RPMI8226 (cell line): ENCODE measurements at regions not wholly inside any gene's neighbourhood (a gene's known extent, or its start where the extent isn't known, plus 50 kb on each side); places are given as distances from the start of the nearest gene placed in this dataset.

ENCODE experiments used
- DNase-seq: peaks from one replicate; pipeline ENCODE4 v3.0.0-alpha.2; 2015

GRCh38 chr5:81855591-81855990 is 104.7 kb upstream of the SSBP2 start:
- DNase-seq: no peak

GRCh38 chr5:81854915-81855314 is 104.0 kb upstream of the SSBP2 start:
- peak; percentile 89 for DNase-seq

- peak; percentile 50 for DNase-seq
Measured at GRCh38 chr5:81854485-81854884, 103.6 kb upstream of the SSBP2 start.

DNA sequence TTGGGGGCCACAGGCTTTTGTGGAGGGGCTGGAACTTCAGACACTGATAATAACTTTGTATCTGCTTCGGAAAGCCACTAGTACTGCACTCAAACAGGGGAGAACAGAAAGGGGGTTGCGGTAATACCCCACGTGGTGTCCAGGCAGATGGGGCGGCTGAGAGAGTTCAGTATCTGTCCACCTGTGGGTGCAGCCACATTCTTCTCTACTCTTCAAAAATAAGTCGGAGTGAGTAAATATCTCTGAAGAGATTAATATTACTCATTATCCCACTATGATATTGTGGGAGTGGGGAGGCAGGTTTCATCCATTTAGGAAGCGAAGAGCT is 102.1 kb upstream of the SSBP2 start:
- no peak for DNase-seq

DNA sequence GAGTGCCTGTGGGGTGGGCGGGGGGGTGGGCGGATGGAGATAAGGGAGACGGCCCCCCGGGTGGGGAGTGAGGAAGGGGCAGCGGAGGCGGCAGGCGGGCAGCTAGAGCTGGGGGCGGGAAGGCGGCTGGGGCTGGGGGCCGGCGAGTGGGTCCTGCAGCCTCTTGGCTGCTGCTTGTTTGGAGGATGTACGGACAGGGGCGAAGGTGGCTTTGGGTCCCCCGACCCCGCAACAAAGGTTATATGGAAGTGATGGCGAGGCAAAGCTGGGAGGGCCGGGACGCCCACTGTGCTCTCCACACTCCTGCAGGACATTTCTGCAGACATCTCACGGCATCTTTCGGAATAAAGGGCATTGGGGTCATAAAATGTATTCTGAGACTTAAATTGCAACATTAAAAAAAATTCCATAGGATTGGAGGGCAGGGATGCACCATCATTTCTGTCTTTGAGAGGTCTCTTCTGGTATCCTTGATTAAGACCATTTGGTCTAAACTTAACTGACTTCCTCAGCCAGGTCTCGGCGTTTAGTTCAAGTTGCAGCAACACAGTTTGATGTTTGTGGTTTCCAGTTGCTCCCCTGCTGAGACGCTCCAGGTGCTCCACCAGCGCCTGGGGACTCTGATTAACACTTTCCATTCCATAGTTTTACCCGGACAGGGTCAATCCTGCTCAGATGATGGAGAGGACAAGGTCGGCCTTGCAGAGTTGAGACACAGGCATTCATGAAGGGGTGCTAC is 101.6 kb upstream of the SSBP2 start:
- peak; percentile 81 for DNase-seq

- peak; percentile 98 for DNase-seq
Measured at GRCh38 chr5:81851481-81852178, 100.7 kb upstream of the SSBP2 start.

DNA sequence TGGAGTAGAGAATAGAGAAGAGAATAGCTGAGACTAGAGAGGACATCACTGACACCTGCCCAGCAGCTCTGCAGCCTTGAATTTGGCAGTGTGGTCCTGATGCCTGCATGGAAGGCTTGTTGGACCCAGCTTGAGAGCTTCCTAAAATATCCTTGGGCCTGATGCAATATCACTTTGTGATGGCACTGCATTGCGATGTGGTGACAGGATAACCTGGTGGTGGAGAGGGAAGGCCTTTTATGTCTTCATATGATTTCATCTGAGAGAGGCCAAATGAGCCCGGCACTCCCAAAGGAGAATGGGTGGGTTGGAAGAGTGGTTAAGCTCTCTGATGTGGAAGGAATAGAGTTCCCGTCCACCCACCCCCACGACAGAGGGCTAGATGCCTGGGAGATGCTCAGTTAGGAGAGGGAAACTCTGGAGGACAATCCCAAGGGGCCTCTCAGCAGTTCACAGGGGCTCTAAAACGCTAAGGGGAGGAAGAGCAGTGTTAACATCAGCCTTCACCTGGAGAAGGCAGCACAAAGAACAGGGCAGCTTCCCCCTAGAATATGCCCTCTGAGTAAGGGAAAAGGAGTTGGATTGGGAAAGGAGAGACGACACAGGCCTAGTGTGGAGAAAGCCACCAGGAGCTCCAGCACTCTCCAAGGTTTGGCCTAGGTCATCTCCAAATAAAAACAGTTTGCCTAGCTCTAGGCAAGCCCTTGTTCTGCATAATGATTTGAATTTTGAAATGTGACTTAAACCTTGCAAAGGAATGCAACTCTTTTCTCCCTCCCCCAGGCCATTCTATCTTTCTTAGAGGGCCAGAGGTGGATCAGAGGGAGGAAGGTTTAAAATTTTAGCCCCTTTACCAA is 99.8 kb upstream of the SSBP2 start:
- peak; percentile 18 for DNase-seq

GRCh38 chr5:81849770-81850367 is 99.0 kb upstream of the SSBP2 start:
- no peak for DNase-seq

- no peak for DNase-seq
Measured at GRCh38 chr5:81848362-81848880, 97.5 kb upstream of the SSBP2 start.

DNA sequence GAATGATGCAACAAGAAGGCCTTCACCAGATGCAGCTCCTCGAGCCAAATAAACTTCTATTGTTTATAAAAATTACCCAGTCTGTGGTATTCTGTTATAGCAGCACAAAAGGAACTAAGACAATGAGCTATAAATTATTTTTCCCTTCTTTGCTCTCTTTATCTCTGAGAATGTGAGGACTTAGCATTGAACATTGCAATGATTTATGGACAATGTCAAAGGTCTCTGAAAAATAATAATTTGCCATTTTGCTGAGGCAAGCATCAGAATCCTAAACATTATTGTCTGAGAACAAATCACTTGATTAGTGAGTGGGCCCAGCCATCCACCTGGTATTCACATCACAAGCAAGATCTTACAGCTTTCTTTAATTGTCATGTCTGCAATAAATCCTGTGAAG is 95.4 kb upstream of the SSBP2 start:
- DNase-seq: no peak

GRCh38 chr5:81843845-81844244 is 92.9 kb upstream of the SSBP2 start:
- no peak for DNase-seq

DNA sequence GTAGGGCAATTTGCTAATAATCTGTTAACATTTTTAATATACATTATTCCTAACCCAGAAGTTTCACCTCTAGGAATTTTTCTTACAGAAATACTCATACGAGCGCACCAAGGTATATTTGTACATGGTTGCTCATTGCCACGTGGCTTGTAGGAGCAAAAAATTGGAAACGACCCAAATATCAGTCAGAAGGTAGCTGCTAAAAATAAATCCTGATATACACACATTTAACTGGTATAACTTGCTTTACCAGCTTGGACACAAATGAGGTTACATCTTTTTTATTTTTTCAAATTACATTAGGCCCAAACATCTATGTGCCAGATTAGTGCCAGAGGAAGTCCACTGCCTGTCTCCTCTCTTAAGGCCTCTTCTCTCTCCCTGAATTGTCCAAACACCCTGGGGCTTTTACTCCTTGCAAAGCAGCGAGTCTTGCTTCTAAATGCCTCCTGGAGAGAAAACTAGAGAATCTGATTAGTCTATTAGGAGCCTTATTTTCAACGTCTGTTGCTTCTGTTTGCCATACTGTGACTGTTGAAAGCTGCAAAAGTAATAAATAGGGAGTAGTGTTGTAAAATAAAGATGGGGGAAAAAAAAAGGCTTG is 92.0 kb upstream of the SSBP2 start:
- DNase-seq: no peak

- no peak for DNase-seq
Measured at GRCh38 chr5:81839034-81839433, 88.1 kb upstream of the SSBP2 start.

GRCh38 chr5:81838307-81838906 is 87.5 kb upstream of the SSBP2 start:
- peak; percentile 54 for DNase-seq

GRCh38 chr5:81837667-81838306 is 86.9 kb upstream of the SSBP2 start:
- DNase-seq: no peak

- no peak for DNase-seq
Measured at GRCh38 chr5:81835814-81836367, 85.0 kb upstream of the SSBP2 start.

DNA sequence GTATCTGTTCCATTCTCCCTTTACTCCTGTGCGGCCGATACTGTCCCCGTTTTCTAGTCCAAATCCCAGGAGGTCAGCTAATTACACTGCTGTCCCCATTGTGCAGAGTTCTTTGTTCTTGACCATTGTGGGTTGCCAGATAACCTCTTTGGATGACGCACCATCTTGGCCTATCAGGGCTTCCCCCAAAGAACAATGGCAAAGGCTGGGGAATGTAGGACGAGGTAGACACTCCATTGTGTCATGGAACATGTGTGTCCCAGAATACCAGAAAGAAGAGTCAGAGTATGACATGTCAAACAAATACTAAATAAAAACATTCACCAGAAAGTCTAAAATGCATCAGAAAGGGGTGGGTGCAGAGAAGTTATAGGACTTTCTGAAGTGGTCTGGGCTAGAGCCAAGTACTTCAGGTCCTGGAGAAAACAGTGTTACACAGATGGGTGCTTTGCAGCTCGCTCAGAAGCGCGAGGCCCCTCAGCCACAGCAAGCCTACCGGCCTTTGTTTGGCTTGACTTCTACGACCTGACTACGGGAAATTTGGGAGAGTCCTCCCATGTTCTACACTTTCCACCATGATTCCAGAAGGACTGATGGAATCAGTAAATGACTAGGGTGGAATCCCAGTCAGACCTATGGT is 83.2 kb upstream of the SSBP2 start:
- DNase-seq: no peak

DNA sequence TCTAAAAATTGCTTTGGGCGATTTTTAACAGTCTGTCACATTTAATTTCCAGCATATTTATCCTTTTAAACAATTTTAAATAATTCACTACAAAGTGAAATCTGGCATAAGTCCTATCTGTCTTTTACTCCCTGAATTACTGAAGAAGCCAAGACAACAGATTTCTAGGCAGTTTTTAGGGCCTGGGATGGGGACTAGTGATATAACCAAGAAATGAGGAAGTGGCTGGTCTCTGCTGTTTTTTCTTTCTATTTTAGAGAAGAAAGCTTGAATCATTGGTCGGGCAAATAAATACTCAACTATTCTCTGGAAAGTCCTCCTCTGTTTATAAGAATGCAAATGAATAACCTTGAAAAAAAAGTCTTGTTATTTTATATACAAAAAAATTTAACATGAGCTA is 79.7 kb upstream of the SSBP2 start:
- peak; percentile 28 for DNase-seq

- no peak for DNase-seq
Measured at GRCh38 chr5:81829242-81829641, 78.3 kb upstream of the SSBP2 start.

- no peak for DNase-seq
Measured at GRCh38 chr5:81827500-81827899, 76.6 kb upstream of the SSBP2 start.

DNA sequence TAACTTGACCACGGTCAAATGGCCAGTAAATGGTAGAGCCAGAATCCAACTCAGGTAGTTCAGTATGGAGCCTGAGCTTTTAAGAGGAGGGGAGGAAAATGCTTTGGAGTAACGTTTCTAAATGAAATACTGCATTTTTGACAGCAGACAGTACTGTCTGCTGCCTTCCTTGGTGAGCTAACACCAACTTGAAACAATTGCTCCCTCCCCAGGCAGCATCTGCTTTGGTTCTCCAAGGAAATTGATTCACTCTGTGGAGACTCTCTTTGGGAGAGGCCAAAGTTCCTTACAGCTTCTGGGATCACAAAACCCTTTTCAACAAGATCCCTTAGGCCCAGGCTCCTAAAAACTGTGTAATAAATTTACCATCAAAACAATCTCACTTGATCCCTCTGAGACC is 75.2 kb upstream of the SSBP2 start:
- no peak for DNase-seq
